ENCODE measurements at regions not wholly inside any gene's neighbourhood (a gene's known extent, or its start where the extent isn't known, plus 50 kb on each side); places are given as distances from the start of the nearest gene placed in this dataset.

GRCh38 chrX:43564953-43565352, 91.1 kb upstream of the MAOA start:
- TF ChIP-seq TAF1 (IDR thresholded peaks at IDR 0.05; ENCODE audit: borderline replicate concordance, insufficient read depth, low read length), result no peak
- no peak for TF ChIP-seq REST (IDR thresholded peaks at IDR 0.05; ENCODE audit: insufficient read depth in 1 of 2, low read depth in 2 of 2, low read length in 2 of 2)
- TF ChIP-seq SIN3A (IDR thresholded peaks at IDR 0.05; ENCODE audit: borderline replicate concordance, insufficient read depth, low read length), result no peak
- TF ChIP-seq FOXP2 (optimal IDR thresholded peaks at IDR 0.05; ENCODE audit: borderline replicate concordance, extremely low read depth, extremely low read length, insufficient read depth), result no peak
- no peak for TF ChIP-seq POLR2AphosphoS5 (IDR thresholded peaks at IDR 0.05; ENCODE audit: low read depth, low read length)

- TF ChIP-seq SIN3A (IDR thresholded peaks at IDR 0.05; ENCODE audit: borderline replicate concordance, insufficient read depth, low read length), result no peak
- no peak for TF ChIP-seq REST (IDR thresholded peaks at IDR 0.05; ENCODE audit: insufficient read depth in 1 of 2, low read depth in 2 of 2, low read length in 2 of 2)
- no peak for TF ChIP-seq FOXP2 (optimal IDR thresholded peaks at IDR 0.05; ENCODE audit: borderline replicate concordance, extremely low read depth, extremely low read length, insufficient read depth)
- no peak for TF ChIP-seq TAF1 (IDR thresholded peaks at IDR 0.05; ENCODE audit: borderline replicate concordance, insufficient read depth, low read length)
- no peak for TF ChIP-seq POLR2AphosphoS5 (IDR thresholded peaks at IDR 0.05; ENCODE audit: low read depth, low read length)
Measured at GRCh38 chrX:43566170-43566569, 89.9 kb upstream of the MAOA start.

- TF ChIP-seq SIN3A (IDR thresholded peaks at IDR 0.05; ENCODE audit: borderline replicate concordance, insufficient read depth, low read length), result no peak
- TF ChIP-seq REST (IDR thresholded peaks at IDR 0.05; ENCODE audit: insufficient read depth in 1 of 2, low read depth in 2 of 2, low read length in 2 of 2), result no peak
- TF ChIP-seq TAF1 (IDR thresholded peaks at IDR 0.05; ENCODE audit: borderline replicate concordance, insufficient read depth, low read length), result no peak
- TF ChIP-seq FOXP2 (optimal IDR thresholded peaks at IDR 0.05; ENCODE audit: borderline replicate concordance, extremely low read depth, extremely low read length, insufficient read depth), result no peak
- no peak for TF ChIP-seq POLR2AphosphoS5 (IDR thresholded peaks at IDR 0.05; ENCODE audit: low read depth, low read length)
Measured at GRCh38 chrX:43573441-43574015, 82.6 kb upstream of the MAOA start.

GRCh38 chrX:43580621-43581020, 75.5 kb upstream of the MAOA start:
- no peak for TF ChIP-seq SIN3A (IDR thresholded peaks at IDR 0.05; ENCODE audit: borderline replicate concordance, insufficient read depth, low read length)
- no peak for TF ChIP-seq POLR2AphosphoS5 (IDR thresholded peaks at IDR 0.05; ENCODE audit: low read depth, low read length)
- no peak for TF ChIP-seq REST (IDR thresholded peaks at IDR 0.05; ENCODE audit: insufficient read depth in 1 of 2, low read depth in 2 of 2, low read length in 2 of 2)

GRCh38 chrX:43581167-43581566, 74.9 kb upstream of the MAOA start:
- TF ChIP-seq SIN3A (IDR thresholded peaks at IDR 0.05; ENCODE audit: borderline replicate concordance, insufficient read depth, low read length), result no peak
- no peak for TF ChIP-seq POLR2AphosphoS5 (IDR thresholded peaks at IDR 0.05; ENCODE audit: low read depth, low read length)
- TF ChIP-seq REST (IDR thresholded peaks at IDR 0.05; ENCODE audit: insufficient read depth in 1 of 2, low read depth in 2 of 2, low read length in 2 of 2), result no peak
- no peak for TF ChIP-seq FOXP2 (optimal IDR thresholded peaks at IDR 0.05; ENCODE audit: borderline replicate concordance, extremely low read depth, extremely low read length, insufficient read depth)
